Endodermal cell (in vitro differentiated cells): ENCODE measurements at regions not wholly inside any gene's neighbourhood (a gene's known extent, or its start where the extent isn't known, plus 50 kb on each side); places are given as distances from the start of the nearest gene placed in this dataset.

ENCODE experiments used
- DNase-seq: peaks from one replicate; pipeline ENCODE4 v3.0.0-alpha.2; 2017
- H3K27ac ChIP-seq: 2 replicates; pipeline ENCODE4 v1.5.1; 2013; ENCODE audit warnings: mild to moderate bottlenecking, low read depth, low read length, moderate library complexity
- H3K27me3 ChIP-seq: 2 replicates; pipeline ENCODE4 v1.6.1; 2013; ENCODE audit warnings: mild to moderate bottlenecking, low read length, moderate library complexity; ENCODE audit not compliant: insufficient read depth, control insufficient read depth, poor library complexity, severe bottlenecking
- H3K36me3 ChIP-seq: 2 replicates; pipeline ENCODE4 v1.7.0; 2013; ENCODE audit warnings: mild to moderate bottlenecking, low read length, moderate library complexity; ENCODE audit not compliant: control insufficient read depth, insufficient read depth
- H3K4me1 ChIP-seq: one replicate; pipeline ENCODE4 v1.7.0; 2013; ENCODE audit warnings: low read length; ENCODE audit not compliant: control insufficient read depth, insufficient read depth
- H3K4me3 ChIP-seq: 2 replicates; pipeline ENCODE4 v1.5.1; 2013; ENCODE audit warnings: mild to moderate bottlenecking, low read length, moderate library complexity
- H3K9ac ChIP-seq: 2 replicates; pipeline ENCODE4 v1.6.1; 2013; ENCODE audit warnings: mild to moderate bottlenecking, low read length, moderate library complexity; ENCODE audit not compliant: poor library complexity, severe bottlenecking; ENCODE audit errors: extremely low read depth
- H3K9me3 ChIP-seq: 2 replicates; pipeline ENCODE4 v1.6.1; 2013; ENCODE audit warnings: mild to moderate bottlenecking, low read length, moderate library complexity; ENCODE audit not compliant: control insufficient read depth
- H3K27ac Mint-ChIP-seq: 2 replicates; pipeline ENCODE4 v1.8.0; 2020; ENCODE audit warnings: mixed read lengths
- H3K27me3 Mint-ChIP-seq: 2 replicates; pipeline ENCODE4 v1.8.0; 2021; ENCODE audit warnings: mild to moderate bottlenecking, mixed read lengths; ENCODE audit not compliant: insufficient read depth
- H3K36me3 Mint-ChIP-seq: 2 replicates; pipeline ENCODE4 v1.8.0; 2020; ENCODE audit warnings: low read depth, mixed read lengths
- H3K4me1 Mint-ChIP-seq: 2 replicates; pipeline ENCODE4 v1.8.0; 2020; ENCODE audit warnings: mixed read lengths
- H3K4me3 Mint-ChIP-seq: 2 replicates; pipeline ENCODE4 v1.8.0; 2020; ENCODE audit warnings: mild to moderate bottlenecking, moderate library complexity, mixed read lengths
- H3K9me3 Mint-ChIP-seq: 2 replicates; pipeline ENCODE4 v1.8.0; 2020; ENCODE audit warnings: mild to moderate bottlenecking, mixed read lengths
- WGBS, 2 experiments: methylation state at CpG; one replicate each; pipeline versions ENCODE4 v1.1.5 to v1.1.7; 2013; ENCODE audit warnings: missing lambda C conversion rate in 2 of 2, mixed read lengths in 1 of 2; ENCODE audit not compliant: insufficient coverage in 1 of 2, insufficient read length in 1 of 2; 5-methylcytosine and 5-hydroxymethylcytosine counted together
- TF ChIP-seq, protein P1 (sequence below): fragments of 200-600 bp; sonication (generic); conservative IDR thresholded peaks from 2 replicates; pipeline ENCODE4 v1.5.0; 2021; ENCODE audit warnings: antibody characterized with exemption, mild to moderate bottlenecking

GRCh38 chr13:40231311-40231710, 435.1 kb downstream of the FOXO1 start:
- TF ChIP-seq, protein P1, sequence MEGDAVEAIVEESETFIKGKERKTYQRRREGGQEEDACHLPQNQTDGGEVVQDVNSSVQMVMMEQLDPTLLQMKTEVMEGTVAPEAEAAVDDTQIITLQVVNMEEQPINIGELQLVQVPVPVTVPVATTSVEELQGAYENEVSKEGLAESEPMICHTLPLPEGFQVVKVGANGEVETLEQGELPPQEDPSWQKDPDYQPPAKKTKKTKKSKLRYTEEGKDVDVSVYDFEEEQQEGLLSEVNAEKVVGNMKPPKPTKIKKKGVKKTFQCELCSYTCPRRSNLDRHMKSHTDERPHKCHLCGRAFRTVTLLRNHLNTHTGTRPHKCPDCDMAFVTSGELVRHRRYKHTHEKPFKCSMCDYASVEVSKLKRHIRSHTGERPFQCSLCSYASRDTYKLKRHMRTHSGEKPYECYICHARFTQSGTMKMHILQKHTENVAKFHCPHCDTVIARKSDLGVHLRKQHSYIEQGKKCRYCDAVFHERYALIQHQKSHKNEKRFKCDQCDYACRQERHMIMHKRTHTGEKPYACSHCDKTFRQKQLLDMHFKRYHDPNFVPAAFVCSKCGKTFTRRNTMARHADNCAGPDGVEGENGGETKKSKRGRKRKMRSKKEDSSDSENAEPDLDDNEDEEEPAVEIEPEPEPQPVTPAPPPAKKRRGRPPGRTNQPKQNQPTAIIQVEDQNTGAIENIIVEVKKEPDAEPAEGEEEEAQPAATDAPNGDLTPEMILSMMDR = no peak
- no peaks in the 10 kb centered on the region for H3K4me1 ChIP-seq
- H3K9me3 Mint-ChIP-seq = no peaks in the 10 kb centered on the region
- no peak overlapping the region for H3K4me3 Mint-ChIP-seq
- H3K36me3 Mint-ChIP-seq = no peaks in the 10 kb centered on the region
- no peaks in the 10 kb centered on the region for H3K27me3 Mint-ChIP-seq
- H3K9ac ChIP-seq = no peak overlapping the region
- H3K4me3 ChIP-seq = no peak overlapping the region
- DNase-seq = no peak
- 83 to 98% methylated on average over 1 to 2 of the region's 2 CpGs for whole genome bisulfite sequencing, 2 experiments
- H3K4me1 Mint-ChIP-seq = peaks cover 21% of the 10 kb centered on the region
- H3K36me3 ChIP-seq = no peaks in the 10 kb centered on the region
- no peak overlapping the region for H3K27ac ChIP-seq
- H3K27ac Mint-ChIP-seq = no peak overlapping the region
- no peaks in the 10 kb centered on the region for H3K9me3 ChIP-seq
- H3K27me3 ChIP-seq = no peaks in the 10 kb centered on the region

DNA sequence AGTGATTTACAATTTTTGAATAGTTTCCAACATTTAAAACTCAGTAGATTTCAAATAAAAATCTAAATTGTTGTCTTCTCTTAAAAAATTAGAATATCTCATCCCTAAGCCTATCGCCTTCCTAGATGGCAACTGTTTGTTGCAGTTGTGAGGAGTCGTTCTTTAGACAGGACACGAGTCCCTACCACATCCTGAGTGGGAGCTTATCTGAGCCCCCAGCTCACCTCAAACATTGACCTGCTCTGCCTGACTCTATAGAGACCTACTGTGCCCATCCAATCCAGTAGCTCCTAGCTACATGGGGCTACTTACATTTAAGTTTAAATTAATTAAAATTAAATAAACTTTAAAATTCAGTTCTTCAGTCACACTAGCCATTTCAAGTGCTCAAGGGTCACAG, 434.7 kb downstream of the FOXO1 start:
- no peak for DNase-seq
- Mint-ChIP-seq H3K27me3 (no peaks in the 10 kb centered on the region), H3K4me3 (no peak overlapping the region), H3K4me1 (peaks cover 21% of the 10 kb centered on the region), H3K27ac (no peak overlapping the region), H3K36me3 (no peaks in the 10 kb centered on the region), H3K9me3 (no peaks in the 10 kb centered on the region)
- H3K36me3 ChIP-seq = no peaks in the 10 kb centered on the region
- no peaks in the 10 kb centered on the region for H3K4me1 ChIP-seq
- no peak overlapping the region for H3K4me3 ChIP-seq
- no peaks in the 10 kb centered on the region for H3K9me3 ChIP-seq
- no peak overlapping the region for H3K27ac ChIP-seq
- WGBS, 2 experiments = 93% methylated on average over 3 of the region's 3 CpGs; no CpG with 5 or more reads in 1 of the 2 experiments
- H3K27me3 ChIP-seq = no peaks in the 10 kb centered on the region
- TF ChIP-seq, protein P1 = no peak
- H3K9ac ChIP-seq = no peak overlapping the region

- no peak overlapping the region for H3K4me3 Mint-ChIP-seq
- H3K27me3 Mint-ChIP-seq = no peaks in the 10 kb centered on the region
- Histone ChIP-seq H3K27me3 (no peaks in the 10 kb centered on the region), H3K27ac (no peak overlapping the region), H3K9ac (no peak overlapping the region), H3K4me1 (no peaks in the 10 kb centered on the region), H3K36me3 (no peaks in the 10 kb centered on the region), H3K9me3 (no peaks in the 10 kb centered on the region), H3K4me3 (no peak overlapping the region)
- no peaks in the 10 kb centered on the region for H3K36me3 Mint-ChIP-seq
- H3K27ac Mint-ChIP-seq = no peak overlapping the region
- TF ChIP-seq, protein P1 = no peak
- WGBS, 2 experiments = 90% methylated on average over 3 of the region's 3 CpGs; no CpG with 5 or more reads in 1 of the 2 experiments
- peaks cover 21% of the 10 kb centered on the region for H3K4me1 Mint-ChIP-seq
- H3K9me3 Mint-ChIP-seq = no peaks in the 10 kb centered on the region
- DNase-seq = peak; percentile 61
These were observed 434.0 kb downstream of the FOXO1 start for GRCh38 chr13:40232311-40233040.
